Activated CD4-positive, alpha-beta T cell treated with anti-CD3 and anti-CD28 coated beads, Interleukin-2, amount 50 U/mL, for 16 hours (primary cell): ENCODE measurements at regions not wholly inside any gene's neighbourhood (a gene's known extent, or its start where the extent isn't known, plus 50 kb on each side); places are given as distances from the start of the nearest gene placed in this dataset.

Experiments
- DNase-seq: peaks from one replicate; pipeline ENCODE4 v3.0.0-alpha.2; 2020

- no peak for DNase-seq
These were observed 171.0 kb downstream of the KATNIP start for GRCh38 chr16:27720731-27721530.

- DNase-seq = no peak
These were observed 171.7 kb downstream of the KATNIP start for GRCh38 chr16:27721531-27722181.

GRCh38 chr16:27722207-27722606 is 172.3 kb downstream of the KATNIP start:
- DNase-seq = no peak

- DNase-seq = no peak
These were observed 173.0 kb downstream of the KATNIP start for GRCh38 chr16:27722892-27723450.

DNA sequence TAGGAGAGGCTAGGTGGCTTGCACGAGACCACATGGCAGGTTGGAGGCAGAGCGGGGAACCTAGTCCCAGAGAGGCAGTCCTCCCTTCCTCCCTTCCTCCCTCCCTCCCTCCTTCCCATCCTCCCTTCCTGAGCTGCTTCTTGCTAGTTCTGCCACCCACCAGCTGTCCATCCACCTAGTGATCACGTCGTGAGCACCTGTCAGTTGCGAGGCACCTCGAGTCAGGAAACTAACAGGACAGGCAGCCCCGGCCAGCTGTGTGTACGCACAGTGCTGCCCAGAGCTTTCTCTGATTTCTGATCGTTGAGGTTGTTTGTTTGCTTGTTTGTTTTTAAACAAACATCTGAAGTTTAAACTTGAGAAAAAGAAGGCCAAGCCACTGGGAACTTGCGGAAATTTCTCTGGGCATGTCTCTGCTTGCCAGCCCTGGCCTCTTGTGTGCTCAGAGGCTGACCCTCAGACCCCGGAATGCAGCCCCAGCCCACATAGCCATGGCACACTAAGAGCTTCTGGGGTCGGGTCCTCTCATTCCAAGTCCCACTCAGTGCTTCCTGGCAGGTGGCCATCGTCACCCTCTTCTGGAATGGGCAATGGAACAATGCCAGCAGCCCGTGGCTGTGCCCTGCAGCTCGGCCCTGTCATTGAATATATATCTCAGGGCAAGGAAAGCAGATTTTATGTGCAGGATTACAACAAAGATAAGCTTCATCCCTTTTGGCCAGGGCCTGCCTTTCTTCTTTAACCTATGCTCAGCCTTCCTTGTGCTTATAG is 174.0 kb downstream of the KATNIP start:
- DNase-seq = no peak

- DNase-seq = no peak
These were observed 174.7 kb downstream of the KATNIP start for GRCh38 chr16:27724482-27725235.

DNA sequence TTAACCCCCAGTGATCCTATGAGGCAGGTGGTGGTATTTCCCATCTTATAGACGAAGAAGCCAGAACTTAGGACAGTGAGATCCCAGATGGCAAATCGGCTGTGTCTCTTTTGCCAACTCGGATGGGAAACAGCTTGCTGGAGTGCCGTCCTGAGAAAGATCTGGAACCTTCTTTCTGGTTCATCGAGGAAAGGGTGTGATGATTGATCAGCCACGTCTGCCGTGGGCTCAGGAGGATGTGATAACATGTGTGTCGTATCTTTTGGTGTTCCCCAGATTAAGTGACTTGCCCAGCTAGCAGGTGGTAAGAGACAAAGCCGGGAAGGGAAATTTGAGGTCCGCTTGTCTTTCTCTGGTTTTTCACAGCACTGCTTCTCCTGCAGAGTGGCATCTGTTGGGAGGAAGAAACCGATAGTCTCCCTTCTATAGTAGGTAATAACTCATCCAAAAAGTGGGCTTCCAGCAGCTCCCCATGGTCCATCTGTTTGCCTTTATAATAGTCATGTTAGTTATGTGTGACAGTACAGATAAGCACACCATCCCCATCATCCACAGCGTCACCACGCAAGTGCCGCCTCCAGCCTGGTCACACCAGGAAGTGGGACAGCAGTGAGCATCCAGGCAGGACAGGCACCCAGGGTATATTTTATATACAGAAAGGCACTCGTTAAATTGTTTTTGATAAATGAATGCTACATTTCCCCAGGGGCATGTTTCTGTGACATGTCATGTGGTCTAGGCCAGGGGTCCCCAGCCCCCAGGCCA is 175.5 kb downstream of the KATNIP start:
- no peak for DNase-seq

DNA sequence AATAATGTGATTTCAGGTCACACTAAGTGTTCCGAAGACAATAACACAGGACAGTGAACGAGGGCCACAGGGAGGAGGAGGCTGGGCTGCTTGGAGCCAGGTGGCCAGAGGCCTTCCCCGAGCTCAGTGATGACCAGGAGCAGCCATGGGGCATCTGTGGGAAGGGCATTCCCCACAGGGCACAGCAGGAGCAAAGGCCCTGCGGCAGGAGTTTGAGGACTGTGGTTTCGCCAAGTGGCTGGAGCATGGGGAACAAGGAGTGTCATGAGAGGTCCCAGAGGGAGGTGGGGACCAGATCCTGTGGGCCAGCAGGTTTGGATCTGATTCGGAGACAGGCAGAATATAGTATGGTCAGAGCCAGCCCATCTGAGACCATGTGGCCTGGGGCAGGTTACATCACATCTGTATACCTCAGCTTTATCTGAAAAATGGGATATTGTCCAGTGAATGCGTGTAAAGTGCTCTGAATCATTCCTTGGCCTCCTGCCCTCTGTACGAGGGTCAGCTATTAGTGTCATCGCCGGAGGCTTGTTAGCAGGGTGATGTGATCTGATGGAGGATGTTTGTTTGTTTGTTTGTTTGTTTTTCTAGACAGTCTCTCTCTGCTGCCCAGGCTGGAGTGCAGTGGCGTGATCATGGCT is 176.8 kb downstream of the KATNIP start:
- no peak for DNase-seq

- DNase-seq = no peak
These were observed 178.0 kb downstream of the KATNIP start for GRCh38 chr16:27727941-27728340.

- no peak for DNase-seq
These were observed 178.7 kb downstream of the KATNIP start for GRCh38 chr16:27728691-27729090.

DNA sequence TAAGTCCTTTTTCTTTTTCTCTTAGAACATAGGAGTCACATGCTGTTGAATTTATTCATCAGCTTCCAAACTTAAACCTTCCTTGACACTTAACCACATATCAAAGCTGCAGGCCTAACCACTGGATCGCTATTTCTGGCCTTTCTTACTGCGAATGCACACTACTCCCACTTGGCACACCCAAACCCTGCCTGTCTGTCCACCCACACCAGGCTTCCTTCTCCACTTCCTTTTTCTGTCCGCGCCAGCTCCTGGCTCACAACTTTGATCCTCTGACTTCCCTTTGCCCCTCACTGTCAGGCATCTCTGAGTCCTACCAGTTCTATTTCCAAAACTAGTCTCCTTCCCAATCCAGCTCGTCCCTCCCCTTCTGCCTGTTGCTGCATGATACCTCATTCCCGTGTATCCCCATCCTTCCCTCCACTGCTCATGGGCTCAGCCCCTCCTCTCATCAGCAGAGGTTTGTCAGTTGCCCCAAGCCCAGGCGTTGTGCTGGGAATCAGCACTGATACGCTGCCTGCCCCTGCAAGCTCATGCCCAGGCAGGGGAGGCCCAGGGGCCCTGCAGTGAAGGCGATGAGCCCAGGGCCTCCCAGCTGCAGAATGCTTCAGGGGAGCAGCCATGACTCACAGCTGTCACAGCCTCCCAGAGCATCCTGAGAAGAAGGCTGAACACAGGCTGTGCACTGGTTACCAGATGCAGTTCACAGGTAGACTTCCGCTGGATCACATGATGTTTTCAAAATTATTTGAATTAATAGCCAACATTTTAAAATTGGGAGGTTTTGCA is 179.8 kb downstream of the KATNIP start:
- DNase-seq = no peak

DNA sequence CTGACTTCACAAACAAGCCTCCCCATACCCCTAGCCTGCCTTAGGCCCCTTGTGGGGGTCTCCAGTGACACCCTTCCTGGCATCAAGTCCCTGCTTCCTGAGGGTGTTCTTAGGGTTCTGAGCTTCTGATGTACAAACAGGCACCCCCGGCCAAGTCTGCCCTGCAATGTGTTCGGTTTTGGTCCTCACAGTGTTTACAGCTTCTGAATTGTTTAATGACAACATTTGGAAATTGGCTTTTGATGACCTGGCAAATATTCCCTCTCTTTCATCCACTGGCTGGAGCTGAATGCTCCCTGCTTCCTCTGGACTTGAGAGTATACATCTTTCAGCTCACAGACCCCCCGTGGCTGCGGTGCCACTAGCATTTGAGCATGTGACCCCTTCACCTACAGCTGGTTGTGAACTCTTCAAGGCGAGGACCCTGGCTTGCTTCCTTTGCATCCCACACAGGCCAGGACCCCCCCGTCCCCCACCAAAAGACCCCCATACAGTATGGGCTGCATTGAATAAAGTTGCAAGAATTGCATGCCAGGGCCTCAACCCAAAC is 180.8 kb downstream of the KATNIP start:
- no peak for DNase-seq

DNA sequence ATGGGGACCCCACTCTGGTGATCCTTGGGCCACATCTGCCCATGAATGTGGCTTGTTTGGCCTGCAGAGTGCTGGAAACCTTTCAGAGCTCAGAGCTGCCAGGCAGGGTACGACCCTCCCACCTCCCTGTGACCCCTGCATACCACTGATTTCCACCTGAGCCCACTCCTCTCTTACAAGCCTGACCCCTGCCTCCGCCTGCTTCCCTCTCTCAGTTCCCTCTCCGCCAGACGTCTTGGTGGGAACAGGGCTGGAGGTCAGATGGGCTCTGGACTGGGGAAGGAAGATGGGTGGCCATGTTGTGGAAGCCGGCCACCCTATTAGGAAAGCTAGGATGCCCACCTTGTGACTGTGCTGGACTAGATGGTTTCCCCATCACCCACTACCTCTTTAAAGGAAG is 185.1 kb downstream of the KATNIP start:
- DNase-seq = no peak

- no peak for DNase-seq
These were observed 186.5 kb downstream of the KATNIP start for GRCh38 chr16:27736431-27736830.

- no peak for DNase-seq
These were observed 187.6 kb downstream of the KATNIP start for GRCh38 chr16:27737513-27737912.
